ENCODE measurements at regions not wholly inside any gene's neighbourhood (a gene's known extent, or its start where the extent isn't known, plus 50 kb on each side); places are given as distances from the start of the nearest gene placed in this dataset.

GRCh38 chr10:44473146-44473545 lies 88.2 kb upstream of the CXCL12 start:
- TF ChIP-seq CTCF (IDR thresholded peaks at IDR 0.05) (no peak), POLR2A (IDR thresholded peaks at IDR 0.05) (no peak), POLR2AphosphoS5 (IDR thresholded peaks at IDR 0.05) (no peak), EP300 (IDR thresholded peaks at IDR 0.05) (no peak)
